Prostate gland (tissue), 2 donors: ENCODE measurements at regions not wholly inside any gene's neighbourhood (a gene's known extent, or its start where the extent isn't known, plus 50 kb on each side); places are given as distances from the start of the nearest gene placed in this dataset.

Experiments
- DNase-seq: peaks from one replicate; pipeline ENCODE4 v3.0.0-alpha.2; 2019; ENCODE audit warnings: low spot score
- H3K27ac ChIP-seq, 2 donors: fragments of 200-600 bp; sonication (generic); 2 replicates each; pipeline ENCODE4 v1.5.1; 2017 to 2019
- H3K27me3 ChIP-seq: fragments of 200-600 bp; sonication (generic); replicated peaks from 2 replicates; pipeline ENCODE4 v1.5.1; 2019; ENCODE audit not compliant: insufficient read depth
- H3K36me3 ChIP-seq, 2 donors: fragments of 200-600 bp; sonication (generic); 1 replicate in 1 of 2; 2 replicates in 1 of 2; pipeline versions ENCODE4 v1.5.1 to v1.8.1; 2017 to 2019
- H3K4me1 ChIP-seq: fragments of 200-600 bp; sonication (generic); replicated peaks from 2 replicates; pipeline ENCODE4 v1.5.1; 2019
- H3K4me3 ChIP-seq, 2 donors: fragments of 200-600 bp; sonication (generic); 2 replicates each; pipeline ENCODE4 v1.5.1; 2017 to 2019
- H3K9me3 ChIP-seq: fragments of 200-600 bp; sonication (generic); 2 replicates; pipeline ENCODE4 v1.5.1; 2017
- POLR2A ChIP-seq: fragments of 450-650 bp; IDR thresholded peaks from one replicate; pipeline ENCODE4 v1.6.1; 2016; ENCODE audit warnings: antibody characterized with exemption, mild to moderate bottlenecking
- POLR2AphosphoS5 ChIP-seq: sonication (generic); formaldehyde crosslinking; IDR thresholded peaks from one replicate; pipeline ENCODE4 v1.6.1; 2017; ENCODE audit warnings: antibody characterized with exemption
- WGBS: methylation state at CpG from one replicate; pipeline ENCODE4 v1.1.5; 2018; 5-methylcytosine and 5-hydroxymethylcytosine counted together
- intact Hi-C: fragments of 100-400 bp; cut with DNase I; formaldehyde crosslinking; loops from one replicate; pipeline ENCODE4 v1.14.2; 2022
- TF ChIP-seq, protein P1 (sequence below), 4 experiments: fragments of 200-600 bp in 2 of 4; fragments of 450-650 bp in 2 of 4; sonication (generic) in 2 of 4; IDR thresholded peaks; 1 replicate in 3 of 4; 2 replicates in 1 of 4; pipeline ENCODE4 v1.5.1; 2016 to 2019; ENCODE audit warnings: antibody characterized with exemption in 4 of 4, mild to moderate bottlenecking in 2 of 4, moderate library complexity in 2 of 4

DNA sequence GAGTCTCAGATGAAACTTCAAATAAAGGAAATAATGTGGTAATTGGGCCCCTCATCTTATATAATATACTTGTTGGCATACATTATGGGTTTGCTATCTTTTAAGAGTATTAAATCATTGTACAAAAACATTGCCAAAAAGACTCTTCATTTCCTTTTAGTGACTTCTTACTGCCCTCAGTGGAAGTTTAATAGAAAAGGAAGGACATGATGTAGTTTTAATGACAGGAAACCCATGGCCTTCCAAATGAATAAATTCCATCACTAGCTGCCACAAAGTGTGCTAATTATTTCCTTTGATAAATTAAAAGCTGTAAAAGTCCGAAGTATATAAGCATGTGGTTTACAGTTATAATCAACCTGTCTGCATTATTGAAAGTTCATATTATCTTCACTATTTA lies 350.9 kb upstream of the HAND2 start:
- Histone ChIP-seq H3K36me3 (no peaks in the 10 kb centered on the region), H3K27ac (no peak overlapping the region), H3K4me1 (no peaks in the 10 kb centered on the region), H3K4me3 (no peak overlapping the region), H3K9me3 (no peaks in the 10 kb centered on the region), H3K27me3 (no peaks in the 10 kb centered on the region)
- intact Hi-C loops: no loop called here
- WGBS: 50% methylated on average over 1 of the region's 1 CpG
- TF ChIP-seq POLR2A: no peak
- TF ChIP-seq, protein P1, sequence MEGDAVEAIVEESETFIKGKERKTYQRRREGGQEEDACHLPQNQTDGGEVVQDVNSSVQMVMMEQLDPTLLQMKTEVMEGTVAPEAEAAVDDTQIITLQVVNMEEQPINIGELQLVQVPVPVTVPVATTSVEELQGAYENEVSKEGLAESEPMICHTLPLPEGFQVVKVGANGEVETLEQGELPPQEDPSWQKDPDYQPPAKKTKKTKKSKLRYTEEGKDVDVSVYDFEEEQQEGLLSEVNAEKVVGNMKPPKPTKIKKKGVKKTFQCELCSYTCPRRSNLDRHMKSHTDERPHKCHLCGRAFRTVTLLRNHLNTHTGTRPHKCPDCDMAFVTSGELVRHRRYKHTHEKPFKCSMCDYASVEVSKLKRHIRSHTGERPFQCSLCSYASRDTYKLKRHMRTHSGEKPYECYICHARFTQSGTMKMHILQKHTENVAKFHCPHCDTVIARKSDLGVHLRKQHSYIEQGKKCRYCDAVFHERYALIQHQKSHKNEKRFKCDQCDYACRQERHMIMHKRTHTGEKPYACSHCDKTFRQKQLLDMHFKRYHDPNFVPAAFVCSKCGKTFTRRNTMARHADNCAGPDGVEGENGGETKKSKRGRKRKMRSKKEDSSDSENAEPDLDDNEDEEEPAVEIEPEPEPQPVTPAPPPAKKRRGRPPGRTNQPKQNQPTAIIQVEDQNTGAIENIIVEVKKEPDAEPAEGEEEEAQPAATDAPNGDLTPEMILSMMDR (IDR thresholded peaks at IDR 0.05): no peak
- TF ChIP-seq POLR2AphosphoS5: no peak
- DNase-seq: no peak

- no peaks in the 10 kb centered on the region for H3K27me3 ChIP-seq
- H3K4me1 ChIP-seq: no peaks in the 10 kb centered on the region
- TF ChIP-seq, protein P1 (IDR thresholded peaks at IDR 0.05): no peak
- TF ChIP-seq POLR2A: no peak
- no peak for TF ChIP-seq POLR2AphosphoS5
- intact Hi-C loops: no loop called here
- no peak for DNase-seq
- no peak overlapping the region for H3K4me3 ChIP-seq
- WGBS: 30% methylated on average over 5 of the region's 5 CpGs
- no peaks in the 10 kb centered on the region for H3K9me3 ChIP-seq
- no peak overlapping the region for H3K27ac ChIP-seq
- H3K36me3 ChIP-seq: no peaks in the 10 kb centered on the region
These were observed 349.5 kb upstream of the HAND2 start for GRCh38 chr4:173879509-173879908.

DNA sequence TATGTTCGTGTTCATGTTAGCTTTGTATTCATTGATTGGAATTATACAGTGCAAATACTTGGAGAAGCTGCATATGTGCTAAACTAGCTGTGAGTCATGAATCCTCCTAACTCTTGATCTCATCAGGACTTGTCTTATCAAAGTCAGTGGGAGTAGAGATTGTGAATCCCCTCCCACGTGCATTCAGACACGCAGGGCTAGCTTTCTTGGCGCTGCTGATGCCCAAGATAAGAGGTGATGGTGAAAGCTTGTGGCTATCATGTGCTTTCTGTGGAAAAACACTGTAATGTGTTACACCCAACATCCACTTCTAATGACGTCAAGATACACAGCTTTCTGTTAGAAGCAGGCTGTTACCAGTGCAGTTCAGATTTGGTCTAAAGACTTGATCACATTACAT lies 348.7 kb upstream of the HAND2 start:
- H3K27ac ChIP-seq: no peak overlapping the region
- H3K9me3 ChIP-seq: no peaks in the 10 kb centered on the region
- 24% methylated on average over 5 of the region's 5 CpGs for WGBS
- H3K36me3 ChIP-seq: no peaks in the 10 kb centered on the region
- DNase-seq: no peak
- intact Hi-C loops: no loop called here
- H3K4me3 ChIP-seq: no peak overlapping the region
- no peaks in the 10 kb centered on the region for H3K4me1 ChIP-seq
- TF ChIP-seq POLR2A (no peak), POLR2AphosphoS5 (no peak)
- TF ChIP-seq, protein P1 (IDR thresholded peaks at IDR 0.05): no peak
- no peaks in the 10 kb centered on the region for H3K27me3 ChIP-seq

DNA sequence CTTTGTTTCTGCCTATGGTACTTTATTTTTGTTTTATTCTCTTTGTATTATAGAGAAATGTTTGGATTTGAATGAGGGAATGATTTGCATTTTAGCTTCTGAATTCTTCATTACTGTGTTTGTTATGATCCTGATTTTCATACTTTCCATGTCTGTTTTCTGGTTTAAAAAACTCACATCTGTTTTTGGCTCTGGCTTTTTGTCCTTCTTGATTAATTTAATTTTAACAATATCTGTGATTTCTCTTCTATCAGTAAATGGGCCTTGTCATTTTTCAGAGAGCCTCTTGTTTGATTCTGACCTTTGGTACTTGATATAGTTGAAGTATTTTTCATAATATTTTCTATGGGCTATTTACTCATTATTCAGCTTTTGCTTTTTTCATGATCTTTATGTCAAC lies 341.6 kb upstream of the HAND2 start:
- H3K36me3 ChIP-seq: no peaks in the 10 kb centered on the region
- H3K4me1 ChIP-seq: no peaks in the 10 kb centered on the region
- H3K27ac ChIP-seq: no peak overlapping the region
- H3K9me3 ChIP-seq: no peaks in the 10 kb centered on the region
- intact Hi-C loops: no loop called here
- no peaks in the 10 kb centered on the region for H3K27me3 ChIP-seq
- no peak overlapping the region for H3K4me3 ChIP-seq
- DNase-seq: no peak
- TF ChIP-seq POLR2A (no peak), POLR2AphosphoS5 (no peak)
- TF ChIP-seq, protein P1 (IDR thresholded peaks at IDR 0.05): no peak

- H3K4me1 ChIP-seq: no peaks in the 10 kb centered on the region
- no peak for TF ChIP-seq POLR2AphosphoS5
- TF ChIP-seq, protein P1 (IDR thresholded peaks at IDR 0.05): no peak
- no peak for TF ChIP-seq POLR2A
- WGBS: 57% methylated on average over 3 of the region's 3 CpGs
- no peaks in the 10 kb centered on the region for H3K36me3 ChIP-seq
- DNase-seq: no peak
- no peak overlapping the region for H3K27ac ChIP-seq
- intact Hi-C loops: no loop called here
- H3K9me3 ChIP-seq: no peaks in the 10 kb centered on the region
- no peak overlapping the region for H3K4me3 ChIP-seq
- no peaks in the 10 kb centered on the region for H3K27me3 ChIP-seq
These were observed 336.4 kb upstream of the HAND2 start for GRCh38 chr4:173866322-173867026.
